ENCODE measurements at regions not wholly inside any gene's neighbourhood (a gene's known extent, or its start where the extent isn't known, plus 50 kb on each side); places are given as distances from the start of the nearest gene placed in this dataset.
A peak's percentile ranks its signal among the peaks of the same experiment; 100 is the strongest.

DNA sequence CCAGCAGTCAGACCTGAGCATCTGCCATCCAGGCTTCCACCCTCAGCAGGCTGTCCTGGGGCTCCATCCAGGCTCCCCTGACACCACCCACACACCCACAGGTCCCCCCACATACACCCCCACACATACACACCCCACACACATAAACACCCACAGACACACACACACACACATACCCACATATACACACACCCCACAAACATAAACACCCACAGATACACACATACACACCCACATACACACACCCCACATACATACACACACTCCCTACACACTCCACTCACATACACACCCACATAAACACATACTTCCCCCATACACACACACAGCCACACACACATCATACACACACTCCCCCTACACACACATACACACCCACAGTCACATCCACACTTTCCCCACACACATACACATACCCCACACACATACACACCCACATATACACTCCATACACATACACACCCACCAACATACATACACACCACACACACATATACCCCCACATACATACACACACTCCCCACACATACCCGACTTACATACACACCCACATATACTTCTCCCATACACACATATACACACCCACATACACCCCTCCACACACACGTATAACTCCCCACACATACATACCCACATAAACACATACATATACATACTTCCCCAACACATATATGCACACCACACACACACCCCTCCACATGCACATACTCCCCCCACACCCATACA, 183.3 kb upstream of the ETAA1 start:
- DNase-seq, result no peak

DNA sequence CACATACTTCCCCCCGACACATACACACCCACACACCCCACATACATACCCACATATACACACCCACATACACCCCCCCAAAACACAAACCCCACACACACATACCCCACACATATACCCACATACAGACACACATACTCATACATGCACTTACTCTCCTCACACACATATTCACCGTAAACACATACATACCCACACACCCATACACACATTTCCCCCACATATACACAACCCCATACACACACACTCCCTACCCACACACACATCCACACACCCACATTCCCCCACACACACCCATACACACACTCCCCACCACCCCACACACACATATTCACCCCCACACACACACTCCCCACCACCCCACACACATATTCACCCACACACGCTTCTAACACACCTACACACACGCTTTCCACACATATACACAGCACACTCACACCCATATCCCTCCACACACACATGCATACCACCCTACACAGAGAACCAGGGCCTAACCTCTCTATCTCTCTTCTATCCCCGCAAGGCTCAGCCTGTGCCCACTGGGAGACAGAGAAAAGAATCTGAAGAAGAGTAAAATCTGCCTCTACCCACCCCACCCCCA, 182.4 kb upstream of the ETAA1 start:
- DNase-seq, result no peak

DNA sequence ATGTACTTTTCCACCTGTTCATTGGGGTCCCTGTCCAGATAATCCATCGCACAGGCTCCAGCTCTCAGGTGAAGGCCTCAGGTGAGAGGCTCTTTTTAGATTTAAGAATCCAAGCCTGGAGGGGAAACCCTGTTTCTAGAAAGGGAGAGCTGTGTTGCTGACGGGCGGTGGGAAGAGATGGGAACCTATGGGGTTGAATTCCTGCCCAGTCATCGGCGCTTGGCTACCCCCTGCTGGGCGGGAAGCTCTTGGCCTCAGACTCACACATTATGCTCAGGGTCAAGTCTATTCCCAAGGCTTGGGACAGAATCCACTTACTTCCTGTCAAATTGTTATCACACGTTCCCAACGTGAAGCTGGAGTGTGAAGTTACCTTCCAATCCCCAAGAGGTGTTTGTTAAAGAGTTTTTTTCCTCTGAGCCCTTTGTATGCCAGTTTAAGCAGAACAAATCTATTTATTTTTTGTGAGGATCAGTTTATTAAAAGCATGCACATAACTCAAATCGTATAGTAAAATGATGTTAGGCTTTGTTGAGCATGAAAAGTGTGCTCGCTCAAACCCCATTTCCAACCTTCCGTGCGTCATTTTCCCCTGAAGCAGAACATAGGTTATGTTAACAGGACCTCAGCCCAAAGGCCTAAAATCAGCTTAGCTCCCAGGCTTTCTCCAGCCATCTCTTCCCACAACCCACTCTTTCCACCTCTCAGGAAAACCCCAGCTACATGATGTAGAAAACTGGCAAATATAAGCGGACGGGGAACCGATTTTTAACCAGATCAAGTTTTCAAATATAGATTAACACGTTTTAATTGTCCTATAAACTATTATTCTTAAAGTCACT, 181.7 kb upstream of the ETAA1 start:
- DNase-seq, result peak; percentile 87

DNA sequence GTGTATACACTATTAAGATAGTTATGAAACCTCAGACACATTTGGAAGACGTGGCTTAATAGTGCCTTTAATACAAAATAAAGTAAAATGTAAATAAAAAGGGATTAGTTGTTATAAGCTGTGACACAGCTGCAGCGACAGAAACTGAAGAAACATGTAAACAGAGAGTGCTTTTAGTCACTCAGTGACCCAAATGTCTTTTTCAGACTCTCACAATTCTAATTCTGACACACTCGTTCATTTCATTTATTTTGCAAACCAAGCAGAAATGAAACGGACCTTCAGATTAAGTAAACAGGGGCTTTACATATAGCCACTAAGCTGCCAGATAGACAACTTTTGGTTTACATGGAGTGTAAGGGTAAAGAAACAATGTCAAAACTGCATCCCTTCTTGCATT, 181.0 kb upstream of the ETAA1 start:
- no peak for DNase-seq

DNA sequence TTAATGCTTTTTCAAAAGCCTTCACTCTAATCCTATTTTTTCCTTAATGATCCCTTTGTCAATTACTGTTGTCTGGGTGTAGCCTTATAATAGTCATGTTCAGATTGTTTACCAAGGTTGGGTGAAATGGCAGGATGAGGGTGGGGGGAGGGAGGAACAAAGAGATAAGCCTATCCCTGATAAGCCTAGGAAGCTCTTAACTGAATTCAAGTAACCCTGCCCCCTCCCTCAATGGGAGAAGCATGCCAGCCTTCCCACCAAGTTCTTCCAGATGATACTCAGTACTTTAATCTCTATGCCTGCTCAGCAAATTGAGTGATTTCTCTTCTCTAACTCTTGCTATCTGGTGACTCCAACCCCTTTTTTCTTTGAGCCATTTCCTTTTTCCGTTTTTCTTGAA, 180.3 kb upstream of the ETAA1 start:
- DNase-seq, result no peak

DNA sequence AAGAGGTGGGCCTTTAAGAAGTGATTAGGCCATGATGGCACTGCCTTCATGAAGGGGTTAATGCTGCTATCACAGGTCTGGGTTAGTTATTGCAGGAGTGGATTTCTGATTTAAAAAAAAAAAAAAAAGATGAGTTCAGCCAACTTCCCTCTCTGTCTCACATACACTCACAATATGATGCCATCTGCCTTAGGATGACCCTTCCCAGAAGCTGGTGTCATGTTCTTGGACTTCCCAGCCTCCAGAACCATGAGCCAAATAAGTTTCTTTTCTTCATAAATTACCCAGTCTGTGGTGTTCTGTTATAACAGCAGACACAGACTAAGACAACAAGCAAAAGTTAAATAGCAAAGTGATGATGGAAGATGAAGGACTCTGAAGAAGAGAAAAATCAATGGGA, 179.7 kb upstream of the ETAA1 start:
- DNase-seq, result no peak

DNA sequence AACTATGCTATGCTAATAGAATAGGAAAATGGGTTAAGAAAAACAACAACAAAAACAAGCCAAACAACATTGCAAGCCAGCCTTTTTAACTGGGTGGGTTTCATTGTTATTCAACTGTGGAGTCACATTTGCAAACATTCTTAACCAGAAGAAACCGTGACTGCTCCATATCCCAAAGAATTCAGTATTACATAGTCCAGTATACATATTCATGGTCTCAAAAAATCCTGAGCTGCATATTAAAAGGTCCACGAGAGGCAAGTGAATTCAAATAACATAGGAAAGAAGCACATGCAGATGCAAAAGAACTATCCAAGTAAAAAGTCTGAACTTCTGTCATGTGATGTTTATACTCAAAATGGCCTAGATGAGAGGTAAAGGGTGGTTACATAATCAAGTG, 179.1 kb upstream of the ETAA1 start:
- no peak for DNase-seq

DNA sequence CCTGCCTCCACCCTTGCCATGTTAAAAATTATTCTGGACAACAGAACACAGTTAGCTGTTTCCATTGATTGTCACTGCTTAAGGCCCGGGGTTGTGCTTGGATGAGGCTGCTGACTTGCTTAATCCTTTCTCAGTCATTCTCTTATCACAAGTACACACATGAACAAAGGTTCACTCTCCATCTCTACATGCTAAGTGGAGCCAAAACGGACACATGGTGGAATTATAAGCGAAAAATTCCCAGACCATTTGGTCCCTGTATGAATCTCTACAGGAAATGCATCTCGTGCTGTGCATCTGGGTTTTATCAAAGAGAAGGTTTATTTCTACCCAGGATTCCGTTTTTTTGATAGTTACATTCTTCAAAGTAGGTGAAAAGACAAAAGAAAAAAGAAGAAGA, 177.5 kb upstream of the ETAA1 start:
- DNase-seq, result no peak

DNA sequence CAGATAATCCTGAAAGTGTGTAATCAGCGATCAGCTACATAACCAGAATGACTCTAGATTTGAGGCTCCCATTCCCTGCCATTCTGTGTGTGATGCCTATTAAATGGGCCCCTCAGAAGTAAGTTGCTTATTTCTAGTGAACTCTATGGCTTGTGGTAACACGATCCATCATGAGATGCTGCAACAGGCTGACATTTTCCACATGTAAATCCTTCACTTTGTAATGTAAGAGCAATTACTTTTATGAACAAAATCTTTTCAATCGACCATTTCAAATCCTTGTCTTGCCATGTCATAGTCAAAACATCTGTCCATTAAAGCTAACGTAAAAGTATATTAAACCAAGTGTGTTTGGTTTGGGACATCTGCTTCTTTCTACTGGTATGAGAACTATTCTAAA, 175.9 kb upstream of the ETAA1 start:
- no peak for DNase-seq

DNA sequence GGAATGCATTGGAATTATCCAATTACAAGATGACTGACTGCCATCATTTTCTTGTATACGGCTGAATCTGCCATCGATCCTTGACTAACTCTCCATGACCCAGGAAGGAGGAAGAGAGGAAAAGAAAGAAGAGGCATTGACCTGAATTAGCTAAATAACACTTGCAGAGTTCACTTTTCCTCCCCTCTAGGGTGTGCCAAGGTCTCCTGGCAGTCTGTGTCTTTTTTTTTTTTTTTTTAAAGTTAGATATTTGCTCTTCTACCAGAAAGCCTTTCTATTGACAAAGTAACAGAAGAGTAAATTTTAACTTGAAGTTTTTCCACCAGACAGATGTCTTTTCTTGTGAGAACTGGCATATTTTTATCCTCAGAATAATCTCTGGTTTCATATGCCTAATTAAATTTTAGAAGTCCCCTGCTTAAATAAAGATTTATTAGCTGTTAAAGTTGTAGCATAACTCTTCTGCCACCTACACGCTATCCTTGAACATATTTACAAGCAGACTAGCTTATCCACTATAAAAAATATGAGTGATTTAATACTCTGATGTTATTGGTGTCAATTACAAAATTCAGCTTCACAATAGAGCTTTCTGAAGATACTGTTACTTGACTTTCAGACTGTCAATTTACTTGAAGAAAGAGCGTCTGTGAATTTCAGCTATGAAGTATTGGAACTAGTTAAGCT, 171.7 kb upstream of the ETAA1 start:
- DNase-seq, result no peak

DNA sequence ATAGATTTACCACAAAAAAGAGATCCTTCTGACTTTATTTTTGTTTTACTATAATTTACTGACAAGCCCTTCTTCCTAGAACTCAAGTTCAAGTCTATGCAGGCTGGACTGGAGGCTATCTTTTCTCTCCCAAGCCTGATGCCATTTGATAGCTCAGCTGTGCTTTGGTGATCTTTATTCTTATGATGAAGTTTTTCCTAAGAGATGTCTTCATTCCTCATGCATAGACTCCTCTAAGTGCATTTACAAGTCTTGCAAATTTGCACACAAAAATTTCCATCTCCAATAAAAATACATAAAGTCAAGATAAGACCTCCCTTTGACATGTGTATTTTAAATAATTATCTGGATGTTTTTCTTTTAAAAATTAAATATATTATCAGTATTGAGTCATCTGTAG, 167.4 kb upstream of the ETAA1 start:
- no peak for DNase-seq

DNA sequence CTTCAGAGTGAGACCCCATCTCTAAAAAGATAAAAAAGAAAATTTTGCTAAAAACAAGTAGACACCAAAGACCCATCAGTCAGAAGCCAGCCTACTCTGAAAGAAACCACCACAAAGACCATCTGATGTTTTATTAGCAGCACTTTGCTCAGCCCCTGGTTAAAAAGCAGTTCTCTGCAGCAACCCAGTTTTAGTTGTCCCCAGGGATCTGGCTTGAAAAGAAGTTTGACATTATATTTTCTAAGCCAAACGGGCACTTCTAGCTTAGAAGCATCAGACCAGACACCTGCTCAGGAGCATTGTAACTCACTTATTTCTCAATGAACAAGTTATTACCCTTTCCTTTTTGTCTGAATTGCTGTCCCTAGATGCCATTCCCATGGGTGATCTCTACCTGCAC, 164.2 kb upstream of the ETAA1 start:
- no peak for DNase-seq

DNA sequence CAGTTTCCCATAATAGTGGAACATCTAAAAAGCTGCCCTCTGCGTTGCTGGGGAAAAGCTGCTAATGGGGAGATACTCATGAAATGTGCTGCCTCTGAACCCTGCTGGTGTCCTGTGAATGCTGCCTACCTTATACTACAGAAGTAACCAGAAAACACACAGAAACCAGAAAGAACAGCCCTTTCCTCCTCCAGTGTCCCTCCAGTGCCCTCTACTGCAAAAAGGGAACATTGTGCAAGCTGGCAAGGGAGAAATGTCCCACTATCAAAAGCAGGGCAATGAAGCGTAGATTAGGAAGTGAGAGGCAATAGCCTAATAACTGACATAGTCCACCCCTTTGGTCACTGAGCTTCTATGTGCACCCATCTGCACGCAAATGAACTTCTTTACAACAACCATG, 162.7 kb upstream of the ETAA1 start:
- no peak for DNase-seq

DNA sequence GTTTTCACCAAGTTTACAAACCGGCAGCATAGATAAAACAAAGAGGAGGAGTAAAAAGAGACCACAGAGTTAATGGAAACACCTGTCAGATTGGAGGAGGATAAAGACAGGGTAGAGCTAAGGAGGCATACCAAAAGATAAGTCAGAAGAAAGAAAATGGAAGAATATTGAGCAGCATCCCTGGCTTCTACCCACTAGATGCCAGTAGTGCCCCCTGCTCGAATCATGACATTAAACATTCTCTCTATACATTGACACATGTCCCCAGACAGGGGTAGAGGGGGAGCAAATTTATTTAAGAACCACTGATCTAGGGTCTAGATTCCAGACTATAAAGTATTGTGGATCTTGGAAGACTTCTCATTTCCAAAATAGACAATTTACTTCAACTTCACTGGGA, 159.8 kb upstream of the ETAA1 start:
- no peak for DNase-seq

DNA sequence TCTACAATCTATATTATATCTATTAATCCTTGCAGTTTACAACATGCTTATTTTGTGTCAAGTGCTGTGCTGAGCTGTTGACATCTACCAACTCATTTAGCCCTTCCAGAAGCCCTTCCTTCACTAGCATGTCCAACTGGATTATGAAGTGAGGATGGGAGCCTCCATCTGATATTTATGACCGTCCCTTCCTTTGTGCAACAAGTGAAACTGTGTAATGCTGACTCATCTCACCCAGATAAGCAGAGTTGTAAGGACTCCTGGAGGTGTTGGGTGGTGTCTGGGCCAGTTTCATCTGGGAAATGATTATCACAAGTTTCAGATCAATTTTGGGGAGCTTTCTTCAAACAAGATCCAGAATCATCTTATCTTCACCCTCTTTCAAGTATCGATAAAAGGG, 156.6 kb upstream of the ETAA1 start:
- no peak for DNase-seq

DNA sequence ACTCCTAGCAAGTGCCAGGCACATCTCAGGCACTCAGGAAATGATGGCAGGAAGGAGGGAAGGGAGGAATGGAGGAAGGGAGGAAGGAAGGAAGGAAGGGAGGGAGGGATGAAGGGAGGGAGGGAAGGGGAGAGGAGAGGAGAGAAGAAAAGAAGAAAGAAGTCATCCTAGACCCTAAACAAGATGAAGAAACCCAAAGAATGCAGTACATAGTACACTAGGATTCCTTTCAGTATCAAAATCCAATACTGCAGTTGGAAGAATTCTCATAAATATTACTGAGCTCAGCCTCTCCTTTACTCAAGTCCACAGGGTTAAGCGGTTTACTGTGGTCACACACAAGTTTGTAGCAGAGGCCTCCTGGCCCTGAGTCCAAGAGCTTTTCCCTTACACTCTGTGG, 155.7 kb upstream of the ETAA1 start:
- DNase-seq, result no peak

DNA sequence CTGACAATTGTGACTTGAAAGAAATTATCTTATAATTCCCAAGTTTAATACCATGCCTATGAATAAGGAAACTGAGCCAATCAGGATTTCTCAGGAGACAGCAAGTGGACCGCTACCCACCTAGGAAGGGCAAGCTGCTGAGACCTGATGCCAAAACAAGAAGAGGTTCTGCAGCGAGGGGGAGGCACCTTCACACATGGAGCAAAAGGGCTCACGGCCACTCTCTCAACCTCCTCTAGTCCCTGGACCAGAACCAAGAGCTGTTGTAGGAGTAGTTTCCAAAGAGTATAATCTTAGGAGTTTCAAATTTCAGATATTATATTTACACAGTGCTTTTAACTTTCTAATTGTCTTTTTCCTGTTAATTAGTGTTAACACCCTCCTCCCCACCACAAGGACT, 154.7 kb upstream of the ETAA1 start:
- no peak for DNase-seq

DNA sequence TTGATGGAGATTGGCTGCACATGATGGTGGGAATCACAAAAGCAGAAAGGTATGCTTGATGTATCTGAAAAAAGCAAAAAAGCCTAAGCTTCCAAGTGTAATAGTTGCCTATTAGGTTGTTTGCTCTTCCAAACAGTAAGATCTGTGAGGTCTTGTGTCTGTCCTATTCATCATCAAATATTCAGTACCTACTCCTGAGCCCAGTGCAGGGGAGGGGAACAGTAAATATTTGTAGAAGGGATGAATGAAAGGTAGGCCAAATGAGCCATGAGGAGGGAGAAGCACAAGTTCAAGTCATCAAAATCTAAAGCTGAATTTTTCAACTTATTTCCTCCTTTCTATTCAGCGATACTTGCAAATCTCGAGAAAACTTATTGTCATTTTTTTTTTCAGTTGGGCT, 153.2 kb upstream of the ETAA1 start:
- no peak for DNase-seq

DNA sequence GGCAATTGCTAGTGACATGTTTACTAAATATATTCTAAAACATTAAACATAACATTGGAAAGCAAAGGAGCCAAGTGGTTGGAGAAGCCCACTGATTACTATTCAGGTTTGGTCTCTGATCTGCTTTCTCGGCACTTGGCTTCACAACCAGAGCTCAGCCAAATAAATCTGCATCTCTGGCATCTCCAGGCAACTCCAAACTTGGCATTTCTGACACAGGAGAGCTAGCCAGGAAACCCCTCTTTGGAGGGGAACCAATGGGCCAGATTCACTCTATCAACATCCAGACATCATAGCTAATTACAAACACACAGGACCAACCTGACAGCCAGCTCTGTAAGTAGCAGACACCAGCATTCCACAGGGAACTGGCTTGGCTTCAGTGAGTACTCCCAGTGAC, 150.3 kb upstream of the ETAA1 start:
- DNase-seq, result peak; percentile 59

DNA sequence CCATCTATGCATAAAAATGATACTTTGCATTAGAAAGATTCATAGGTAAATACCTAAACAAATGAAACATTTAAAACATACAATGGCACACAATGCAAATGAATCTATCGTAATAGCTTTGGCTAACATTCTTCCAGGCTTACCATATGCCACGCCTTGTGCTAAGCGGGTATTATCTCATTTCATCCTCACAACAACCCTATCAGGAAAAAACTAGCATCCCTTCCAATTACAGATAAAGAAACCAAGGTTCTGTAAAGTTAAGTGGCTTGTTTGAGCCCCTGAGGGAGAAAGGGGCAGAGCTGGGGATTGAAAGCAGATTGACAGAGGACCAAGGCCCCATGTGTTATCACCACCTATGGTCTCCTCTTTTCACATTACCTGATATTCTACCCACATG, 145.4 kb upstream of the ETAA1 start:
- no peak for DNase-seq

DNA sequence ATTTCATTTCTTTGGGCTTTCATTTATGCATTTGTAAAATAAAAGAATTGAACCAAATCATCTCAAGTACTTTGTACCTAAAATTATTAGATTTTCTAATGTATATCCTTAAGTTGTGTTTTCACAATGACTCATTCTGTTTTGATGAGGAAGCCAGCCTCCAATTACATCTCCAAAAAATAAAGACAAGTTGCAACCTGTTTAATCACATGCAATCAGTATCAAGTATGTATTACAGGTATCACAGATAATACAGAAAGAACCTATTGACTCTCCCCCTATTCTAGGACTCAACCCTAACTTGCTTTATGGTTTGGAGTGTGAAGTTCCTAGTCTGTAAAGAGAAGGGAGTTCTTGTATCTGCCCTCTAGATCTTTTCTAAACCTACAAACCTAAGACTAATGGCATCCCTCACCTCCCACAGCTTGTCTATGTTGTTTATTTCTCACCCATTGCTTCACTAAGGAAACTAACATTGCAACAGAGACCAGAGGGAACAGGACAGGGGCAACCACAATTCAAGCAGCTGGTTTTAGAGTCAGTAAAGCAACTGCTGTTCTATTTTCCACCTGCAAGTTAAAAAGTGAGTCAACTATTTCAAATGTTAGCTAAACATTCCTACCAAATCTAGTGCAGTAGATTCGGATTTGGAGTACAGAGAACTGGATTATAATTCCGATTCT, 141.1 kb upstream of the ETAA1 start:
- DNase-seq, result no peak

DNA sequence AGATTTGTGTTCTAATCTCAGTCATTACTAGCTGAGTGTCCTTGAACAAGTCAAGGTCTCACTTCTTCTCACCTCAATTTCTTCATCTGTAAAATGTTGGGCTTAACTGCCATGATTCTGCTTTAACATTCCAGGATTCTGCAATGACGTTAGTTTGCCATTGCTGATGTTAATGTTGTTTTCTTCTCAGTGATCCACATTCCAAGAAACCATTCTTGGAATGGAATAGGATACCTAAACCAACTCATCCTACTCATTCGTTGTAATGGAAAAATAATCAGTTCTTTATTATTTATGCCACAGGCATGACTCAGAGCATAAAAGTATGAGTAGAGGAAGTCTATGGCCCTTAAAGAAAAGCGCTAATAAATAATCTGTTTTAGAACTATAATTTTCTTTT, 140.2 kb upstream of the ETAA1 start:
- no peak for DNase-seq

DNA sequence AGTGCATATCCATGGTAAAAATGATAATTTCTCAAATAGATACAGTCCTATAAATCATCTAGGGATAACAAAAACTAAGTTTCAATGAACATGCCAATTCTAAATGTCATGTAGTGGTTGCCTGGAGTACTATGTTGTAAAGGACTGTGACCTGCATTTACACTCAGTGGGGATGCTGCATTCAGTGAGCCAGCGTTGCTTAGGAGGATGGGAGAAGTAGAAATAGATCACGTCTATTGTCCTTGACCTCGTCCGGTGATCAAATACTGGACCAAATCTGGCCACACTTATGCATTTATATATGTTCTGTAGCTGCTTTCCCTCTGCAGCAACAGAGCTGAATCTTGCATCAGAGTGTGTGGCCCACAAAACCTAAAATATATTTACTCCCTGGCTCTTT, 139.0 kb upstream of the ETAA1 start:
- no peak for DNase-seq
